Endothelial cell of umbilical vein (primary cell): ENCODE measurements at regions not wholly inside any gene's neighbourhood (a gene's known extent, or its start where the extent isn't known, plus 50 kb on each side); places are given as distances from the start of the nearest gene placed in this dataset.

Experiments used
- BruUV-seq: library from RNA; stranded (reverse); fragments of 400-500 nt; replicated peaks from 2 replicates; lab custom pipeline; 2021; lab: Mats Ljungman, UMichigan
- CTCF ChIA-PET: fragments of 300-600, 350-600 bp; sonication (Branson Sonifier 250); formaldehyde crosslinking; loops from one replicate; lab custom pipeline; 2021; ENCODE audit warnings: antibody characterized with exemption, inconsistent platforms; lab: Charles Lee
- POLR2A ChIA-PET: fragments of 300-600, 350-600 bp; sonication (Branson Sonifier 250); formaldehyde crosslinking; loops from one replicate; lab custom pipeline; 2021; ENCODE audit warnings: antibody characterized with exemption, inconsistent platforms; lab: Charles Lee
- DNase-seq: peaks from one replicate; pipeline ENCODE4 v3.0.0-alpha.2; 2011; ENCODE audit warnings: low read depth, low spot score
- FAIRE-seq: peaks from 2 replicates; lab custom pipeline; 2011; peaks lifted over from hg19 to GRCh38; lab: Jason Lieb, UNC
- H2AFZ ChIP-seq: 2 replicates; pipeline ENCODE4 v1.6.0; 2012; ENCODE audit warnings: low read depth, low read length, control low read depth, inconsistent platforms
- H3K27ac ChIP-seq: 2 replicates; pipeline ENCODE4 v1.5.1; 2011; ENCODE audit warnings: low read depth, mild to moderate bottlenecking, control low read depth, low read length, moderate library complexity; ENCODE audit not compliant: insufficient read depth
- H3K27me3 ChIP-seq, 2 experiments: 2 replicates each; pipeline versions ENCODE4 v1.6.0 to v1.6.1; 2011; ENCODE audit warnings: low read length in 2 of 2, mixed read lengths in 1 of 2; ENCODE audit not compliant: control insufficient read depth in 2 of 2, insufficient read depth in 2 of 2
- H3K36me3 ChIP-seq, 2 experiments: 2 replicates in 1 of 2; 3 replicates in 1 of 2; pipeline ENCODE4 v1.5.1; 2011; ENCODE audit warnings: low read length in 2 of 2, mild to moderate bottlenecking in 1 of 2, moderate library complexity in 1 of 2; ENCODE audit not compliant: control insufficient read depth in 2 of 2, insufficient read depth in 2 of 2; ENCODE audit errors: extremely low read depth in 1 of 2
- H3K4me1 ChIP-seq: 3 replicates; pipeline ENCODE4 v1.5.1; 2011; ENCODE audit warnings: mild to moderate bottlenecking, low read length; ENCODE audit not compliant: control insufficient read depth, insufficient read depth; ENCODE audit errors: extremely low read depth
- H3K4me2 ChIP-seq: 2 replicates; pipeline ENCODE4 v1.6.1; 2011; ENCODE audit warnings: low read length, control low read depth, mixed read lengths; ENCODE audit not compliant: insufficient read depth
- H3K4me3 ChIP-seq, 3 experiments: fragments of 200-600 bp in 1 of 3; sonication (generic), shearing (Covaris generic) in 1 of 3; replicated peaks in 1 of 3; 2 replicates each; pipeline ENCODE4 v1.5.1; 2011 to 2016; ENCODE audit warnings: control low read depth in 3 of 3, low read length in 3 of 3, mild to moderate bottlenecking in 2 of 3, inconsistent platforms in 1 of 3, low read depth in 1 of 3, moderate library complexity in 1 of 3; ENCODE audit not compliant: insufficient read depth in 1 of 3
- H3K79me2 ChIP-seq: 2 replicates; pipeline ENCODE4 v1.6.0; 2012; ENCODE audit warnings: low read length, inconsistent platforms; ENCODE audit not compliant: control insufficient read depth, insufficient read depth
- H3K9ac ChIP-seq: replicated peaks from 2 replicates; pipeline ENCODE3; 2011; ENCODE audit warnings: low read length, control low read depth; ENCODE audit not compliant: insufficient read depth; ENCODE audit errors: extremely low read depth
- H3K9me1 ChIP-seq: replicated peaks from 3 replicates; pipeline ENCODE4 v1.6.0; 2011; ENCODE audit warnings: mild to moderate bottlenecking, low read length; ENCODE audit not compliant: control insufficient read depth, insufficient read depth; ENCODE audit errors: extremely low read depth
- H3K9me3 ChIP-seq: replicated peaks from 2 replicates; pipeline ENCODE4 v1.5.1; 2012; ENCODE audit warnings: low read length, inconsistent platforms; ENCODE audit not compliant: control insufficient read depth, insufficient read depth
- H4K20me1 ChIP-seq: replicated peaks from 2 replicates; pipeline ENCODE3; 2011; ENCODE audit warnings: mild to moderate bottlenecking, low read length; ENCODE audit not compliant: control insufficient read depth, insufficient read depth; ENCODE audit errors: extremely low read depth
- CTCF ChIP-seq, 2 donors: IDR thresholded peaks; 1 replicate in 1 of 2; 2 replicates in 1 of 2; pipeline ENCODE4 v1.5.1; 2011; ENCODE audit warnings: low read length in 2 of 2, mild to moderate bottlenecking in 2 of 2, moderate library complexity in 2 of 2, control low read depth in 1 of 2, inconsistent platforms in 1 of 2, low read depth in 1 of 2; ENCODE audit not compliant: insufficient read depth in 1 of 2; ENCODE audit errors: extremely low read depth in 1 of 2
- EZH2 ChIP-seq: IDR thresholded peaks from 2 replicates; pipeline ENCODE4 v1.6.1; 2012; ENCODE audit warnings: borderline replicate concordance, low read depth, mild to moderate bottlenecking, moderate library complexity, low read length, inconsistent platforms; ENCODE audit not compliant: severe bottlenecking
- FOS ChIP-seq: IDR thresholded peaks from 2 replicates; pipeline ENCODE4 v1.6.1; 2011; ENCODE audit warnings: mild to moderate bottlenecking, low read length, moderate library complexity, borderline replicate concordance; ENCODE audit not compliant: insufficient read depth
- GATA2 ChIP-seq: IDR thresholded peaks from 2 replicates; pipeline ENCODE4 v1.7.0; 2011; ENCODE audit warnings: low read depth, mild to moderate bottlenecking, moderate library complexity, mixed read lengths, low read length; ENCODE audit not compliant: insufficient read length, insufficient read depth
- JUN ChIP-seq: IDR thresholded peaks from 2 replicates; pipeline ENCODE4 v1.6.1; 2011; ENCODE audit warnings: borderline replicate concordance, low read depth; ENCODE audit not compliant: insufficient read length, insufficient read depth
- MAX ChIP-seq: IDR thresholded peaks from 2 replicates; pipeline ENCODE4 v1.6.1; 2011; ENCODE audit not compliant: insufficient read depth, insufficient read length
- MYC ChIP-seq: IDR thresholded peaks from one replicate; pipeline ENCODE4 v1.6.1; 2011; ENCODE audit warnings: mild to moderate bottlenecking, low read depth, low read length
- POLR2AphosphoS5 ChIP-seq: IDR thresholded peaks from 2 replicates; pipeline ENCODE4 v1.6.1; 2012; ENCODE audit warnings: low read depth, mild to moderate bottlenecking, control low read depth, low read length, moderate library complexity; ENCODE audit not compliant: insufficient read depth
- dilution Hi-C: fragments of 300-500 bp; cut with MboI; formaldehyde crosslinking; loops from one replicate; pipeline ENCODE4 v1.15.0; 2019; ENCODE audit warnings: low sequenced_read_pairs; ENCODE audit not compliant: extremely low pct_ligation_motif_present
- intact Hi-C: fragments of 100-400 bp; cut with micrococcal nuclease; formaldehyde crosslinking; loops from one replicate; pipeline ENCODE4 v1.10.0; 2022

GRCh38 chr6:148001844-148002642 is 340.6 kb upstream of the SASH1 start:
- dilution Hi-C loops = no loop called here
- POLR2A ChIA-PET = no interaction called here

DNA sequence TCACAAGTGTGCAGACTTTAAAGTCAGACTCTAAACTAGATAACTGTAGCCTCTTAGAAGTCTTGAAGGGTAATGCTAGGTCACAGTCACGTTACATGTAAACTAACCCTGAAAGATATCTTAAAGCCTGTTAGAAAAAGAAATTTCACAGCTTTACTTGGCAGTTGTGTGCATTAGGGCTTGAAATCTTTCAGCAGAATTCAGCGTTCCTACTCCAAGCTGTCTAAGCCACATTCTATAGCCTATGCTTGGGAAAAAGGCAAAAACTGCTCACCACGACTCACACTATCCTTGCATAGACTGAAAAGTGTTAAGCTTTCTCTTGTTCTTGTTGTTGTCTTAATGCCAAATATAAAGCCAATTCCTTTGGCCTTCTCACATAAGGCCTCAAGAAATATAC is 338.0 kb upstream of the SASH1 start:
- Histone ChIP-seq H2AFZ (no peak overlapping the region), H3K27ac (no peak overlapping the region), H3K4me1 (no peaks in the 10 kb centered on the region), H3K9me3 (no peaks in the 10 kb centered on the region), H3K36me3 (no peaks in the 10 kb centered on the region), H4K20me1 (no peaks in the 10 kb centered on the region), H3K9ac (no peak overlapping the region), H3K9me1 (no peaks in the 10 kb centered on the region), H3K4me3 (no peak overlapping the region), H3K4me2 (no peak overlapping the region), H3K27me3 (no peaks in the 10 kb centered on the region), H3K79me2 (no peaks in the 10 kb centered on the region)
- ChIA-PET CTCF (interaction anchor here (1.1 kb wide), 1 partner anchor 141 kb away, joined by 3 read pairs; no protein-coding TSS in a partner anchor), POLR2A (no interaction called here)
- dilution Hi-C loops (no loop called here), intact Hi-C loops (no loop called here)
- FAIRE-seq (no peak), DNase-seq (no peak)
- TF ChIP-seq FOS (no peak), CTCF (IDR thresholded peaks at IDR 0.05; ENCODE audit: extremely low read depth in 1 of 2, insufficient read depth in 1 of 2, low read depth in 1 of 2, low read length in 2 of 2) (no peak), EZH2 (no peak), POLR2AphosphoS5 (no peak), JUN (no peak), MAX (no peak), GATA2 (no peak), MYC (no peak)
- BruUV-seq = no TSS peak

More at GRCh38 chr6:148001844-148002642, 340.6 kb upstream of the SASH1 start:
- H3K9me1 ChIP-seq = no peaks in the 10 kb centered on the region
- H2AFZ ChIP-seq = no peak overlapping the region
- H3K9me3 ChIP-seq = no peaks in the 10 kb centered on the region
- intact Hi-C loops = no loop called here
- no peak overlapping the region for H3K4me3 ChIP-seq
- no peak overlapping the region for H3K4me2 ChIP-seq
- no peaks in the 10 kb centered on the region for H3K36me3 ChIP-seq
- FAIRE-seq (no peak), DNase-seq (no peak)
- TF ChIP-seq GATA2 = no peak
- CTCF ChIA-PET = no interaction called here
- no peak overlapping the region for H3K9ac ChIP-seq
- no peak overlapping the region for H3K27ac ChIP-seq
- H3K4me1 ChIP-seq = no peaks in the 10 kb centered on the region
- H3K79me2 ChIP-seq = no peaks in the 10 kb centered on the region
- H3K27me3 ChIP-seq = no peaks in the 10 kb centered on the region
- H4K20me1 ChIP-seq = no peaks in the 10 kb centered on the region
- no TSS peak for BruUV-seq
